ENCODE measurements at regions not wholly inside any gene's neighbourhood (a gene's known extent, or its start where the extent isn't known, plus 50 kb on each side); places are given as distances from the start of the nearest gene placed in this dataset.

DNA sequence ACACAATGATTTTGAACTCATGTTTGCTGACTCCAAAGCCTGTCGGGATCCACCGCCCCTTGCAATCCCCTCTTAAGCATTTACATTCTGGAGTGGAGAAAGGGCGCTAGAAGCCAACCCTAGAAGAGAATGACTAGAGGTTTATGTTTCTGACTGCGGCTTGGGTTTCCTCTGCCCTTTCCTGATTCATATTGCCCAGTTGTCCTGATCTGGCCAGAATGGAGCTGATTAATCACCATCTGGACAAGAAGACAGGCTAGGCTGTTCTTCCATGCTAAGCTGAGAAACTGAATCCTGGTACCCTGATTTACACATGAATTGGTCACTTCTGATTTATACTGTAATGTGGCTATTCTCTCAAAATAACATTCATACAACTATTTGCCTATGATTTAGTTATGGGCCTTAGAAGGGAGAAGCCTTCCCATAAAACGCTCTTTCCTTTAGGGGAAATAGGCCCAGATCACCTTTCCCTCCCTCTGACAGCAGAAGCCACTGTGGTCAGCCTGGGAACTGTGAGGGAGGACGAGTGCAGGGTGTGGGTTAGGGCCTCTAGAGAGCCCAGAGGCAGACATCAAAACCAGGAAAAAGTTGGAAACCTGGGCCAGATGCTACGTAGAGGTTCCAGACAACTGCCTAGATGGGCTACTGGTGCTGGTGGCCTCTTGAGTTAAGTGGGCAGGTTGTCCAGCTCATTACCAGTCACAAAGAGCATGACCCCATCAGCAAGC, 199.2 kb upstream of the PRDM1 start:
- Histone ChIP-seq H3K27ac (no peak overlapping the region), H3K4me3 (no peak overlapping the region), H3K36me3 (no peaks in the 10 kb centered on the region), H3K27me3 (no peaks in the 10 kb centered on the region), H3K4me1 (no peaks in the 10 kb centered on the region), H3K9me3 (no peaks in the 10 kb centered on the region)
- TF ChIP-seq, protein P1, sequence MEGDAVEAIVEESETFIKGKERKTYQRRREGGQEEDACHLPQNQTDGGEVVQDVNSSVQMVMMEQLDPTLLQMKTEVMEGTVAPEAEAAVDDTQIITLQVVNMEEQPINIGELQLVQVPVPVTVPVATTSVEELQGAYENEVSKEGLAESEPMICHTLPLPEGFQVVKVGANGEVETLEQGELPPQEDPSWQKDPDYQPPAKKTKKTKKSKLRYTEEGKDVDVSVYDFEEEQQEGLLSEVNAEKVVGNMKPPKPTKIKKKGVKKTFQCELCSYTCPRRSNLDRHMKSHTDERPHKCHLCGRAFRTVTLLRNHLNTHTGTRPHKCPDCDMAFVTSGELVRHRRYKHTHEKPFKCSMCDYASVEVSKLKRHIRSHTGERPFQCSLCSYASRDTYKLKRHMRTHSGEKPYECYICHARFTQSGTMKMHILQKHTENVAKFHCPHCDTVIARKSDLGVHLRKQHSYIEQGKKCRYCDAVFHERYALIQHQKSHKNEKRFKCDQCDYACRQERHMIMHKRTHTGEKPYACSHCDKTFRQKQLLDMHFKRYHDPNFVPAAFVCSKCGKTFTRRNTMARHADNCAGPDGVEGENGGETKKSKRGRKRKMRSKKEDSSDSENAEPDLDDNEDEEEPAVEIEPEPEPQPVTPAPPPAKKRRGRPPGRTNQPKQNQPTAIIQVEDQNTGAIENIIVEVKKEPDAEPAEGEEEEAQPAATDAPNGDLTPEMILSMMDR (IDR thresholded peaks at IDR 0.05): no peak
- TF ChIP-seq POLR2AphosphoS5 (IDR thresholded peaks at IDR 0.05) (no peak), EP300 (IDR thresholded peaks at IDR 0.05; ENCODE audit: low read depth) (no peak), POLR2A (IDR thresholded peaks at IDR 0.05) (no peak)
- in situ Hi-C loops (cut with MboI; ENCODE audit: low pct_ligation_motif_present in 1 of 4, low pct_unique_long_range_greater_than_20kb in 1 of 4, low sequenced_read_pairs in 3 of 4) (no loop called here), intact Hi-C loops (cut with DNase I; ENCODE audit: low total_unique reads) (no loop called here)
- no peak for DNase-seq
- WGBS, 2 donors (ENCODE audit: low coverage in 1 of 2): 93 to 100% methylated on average over 4 to 7 of the region's 7 CpGs

DNA sequence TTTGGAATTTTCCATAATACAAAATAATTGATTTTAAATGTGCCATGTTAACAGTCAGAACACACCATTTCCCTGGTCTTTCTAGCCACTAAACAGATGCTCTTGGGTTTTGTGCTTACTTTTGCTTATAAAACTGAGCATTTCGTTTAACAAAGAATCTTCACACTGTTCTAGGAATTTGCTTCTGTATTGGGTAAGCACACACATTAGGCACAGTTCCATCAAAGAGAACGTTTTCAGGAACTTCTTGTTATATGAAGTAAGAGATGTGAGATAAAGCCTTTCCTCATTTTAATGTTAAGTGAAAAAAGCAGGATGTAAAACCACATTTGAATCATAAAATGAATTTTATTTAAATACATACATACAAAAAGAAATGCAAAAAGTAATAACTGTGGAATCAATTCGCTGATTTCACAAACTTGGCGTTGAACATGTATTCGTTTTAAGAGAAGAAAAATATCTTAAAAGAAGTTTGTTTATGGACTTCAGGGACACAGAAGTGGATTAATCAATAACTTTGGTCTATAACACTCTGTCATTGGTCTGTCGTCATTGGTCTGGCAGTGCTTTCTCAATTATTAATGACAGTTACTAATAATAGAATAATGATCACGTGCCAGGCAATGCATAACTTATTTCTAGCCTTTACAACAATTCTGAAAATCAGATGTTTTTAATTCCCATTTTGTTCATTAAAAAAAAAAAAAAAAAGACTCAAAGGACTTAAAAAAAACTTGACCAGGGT, 199.9 kb upstream of the PRDM1 start:
- H3K36me3 ChIP-seq: no peaks in the 10 kb centered on the region
- TF ChIP-seq EP300 (IDR thresholded peaks at IDR 0.05; ENCODE audit: low read depth) (no peak), POLR2AphosphoS5 (IDR thresholded peaks at IDR 0.05) (no peak), POLR2A (IDR thresholded peaks at IDR 0.05) (no peak)
- TF ChIP-seq, protein P1 (IDR thresholded peaks at IDR 0.05): no peak
- intact Hi-C loops (cut with DNase I; ENCODE audit: low total_unique reads): no loop called here
- DNase-seq: no peak
- no peaks in the 10 kb centered on the region for H3K9me3 ChIP-seq
- no peak overlapping the region for H3K4me3 ChIP-seq
- in situ Hi-C loops (cut with MboI; ENCODE audit: low pct_ligation_motif_present in 1 of 4, low pct_unique_long_range_greater_than_20kb in 1 of 4, low sequenced_read_pairs in 3 of 4): no loop called here
- H3K27me3 ChIP-seq: no peaks in the 10 kb centered on the region
- WGBS, 2 donors (ENCODE audit: low coverage in 1 of 2): 58 to 61% methylated on average over 7 of the region's 7 CpGs
- no peak overlapping the region for H3K27ac ChIP-seq
- H3K4me1 ChIP-seq: no peaks in the 10 kb centered on the region

DNA sequence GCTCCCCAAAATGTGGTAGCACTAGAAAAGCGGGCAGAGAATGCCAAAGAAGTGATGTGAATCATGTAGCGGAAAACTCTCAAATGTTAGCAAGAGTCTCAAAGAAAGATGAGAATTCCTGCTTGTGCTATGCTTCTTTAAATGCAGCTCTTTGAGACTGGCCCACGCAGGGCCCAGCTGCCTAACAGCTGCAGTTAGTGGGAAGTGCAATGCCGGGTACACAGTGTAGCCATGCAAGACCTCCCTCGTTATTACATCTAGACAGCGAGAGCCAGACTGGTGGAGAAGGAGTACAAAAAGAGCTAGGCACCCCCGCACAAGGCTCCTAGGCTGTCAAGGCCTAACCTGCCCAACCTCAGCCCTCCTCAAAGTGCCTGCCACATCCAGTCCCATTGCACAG, 201.7 kb upstream of the PRDM1 start:
- no peak overlapping the region for H3K4me3 ChIP-seq
- intact Hi-C loops (cut with DNase I; ENCODE audit: low total_unique reads) (no loop called here), in situ Hi-C loops (cut with MboI; ENCODE audit: low pct_ligation_motif_present in 1 of 4, low pct_unique_long_range_greater_than_20kb in 1 of 4, low sequenced_read_pairs in 3 of 4) (no loop called here)
- H3K9me3 ChIP-seq: no peaks in the 10 kb centered on the region
- H3K27me3 ChIP-seq: no peaks in the 10 kb centered on the region
- H3K4me1 ChIP-seq: peaks cover 0 to 5% (median 0%) of the 10 kb centered on the region in 4 donors
- peak overlapping the region in 2 of 4 donors; percentile 9 to 29 for H3K27ac ChIP-seq
- H3K36me3 ChIP-seq: no peaks in the 10 kb centered on the region
- TF ChIP-seq POLR2AphosphoS5 (IDR thresholded peaks at IDR 0.05) (no peak), POLR2A (IDR thresholded peaks at IDR 0.05) (no peak), EP300 (IDR thresholded peaks at IDR 0.05; ENCODE audit: low read depth) (no peak)
- TF ChIP-seq, protein P1 (IDR thresholded peaks at IDR 0.05): no peak
- WGBS, 2 donors (ENCODE audit: low coverage in 1 of 2): 88 to 89% methylated on average over 2 to 7 of the region's 7 CpGs
- DNase-seq: no peak

DNA sequence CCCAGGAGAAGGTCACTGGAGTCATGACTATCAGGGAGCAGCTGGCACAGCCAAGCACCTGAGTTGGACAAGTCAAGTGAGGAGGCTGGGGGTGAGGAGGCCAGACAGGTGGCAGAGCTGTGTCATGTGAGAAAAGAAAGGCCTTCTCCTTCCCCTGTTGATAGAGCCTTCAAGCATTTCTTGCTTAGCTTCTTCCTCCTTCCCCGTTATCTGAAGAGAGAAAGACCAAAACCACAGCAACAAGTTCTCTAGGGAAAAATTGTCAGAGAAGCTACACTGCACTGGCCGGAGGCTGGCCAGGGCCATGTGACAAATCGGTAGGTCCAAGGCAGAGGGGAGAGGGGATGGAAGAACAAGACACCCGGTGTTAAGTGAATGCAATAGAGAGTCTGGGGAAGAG, 202.1 kb upstream of the PRDM1 start:
- in situ Hi-C loops (cut with MboI; ENCODE audit: low pct_ligation_motif_present in 1 of 4, low pct_unique_long_range_greater_than_20kb in 1 of 4, low sequenced_read_pairs in 3 of 4): no loop called here
- no peak for DNase-seq
- TF ChIP-seq, protein P1 (IDR thresholded peaks at IDR 0.05): no peak
- TF ChIP-seq POLR2A (IDR thresholded peaks at IDR 0.05): no peak
- no peak for TF ChIP-seq POLR2AphosphoS5 (IDR thresholded peaks at IDR 0.05)
- peaks cover 0 to 5% (median 0%) of the 10 kb centered on the region in 4 donors for H3K4me1 ChIP-seq
- no peaks in the 10 kb centered on the region for H3K36me3 ChIP-seq
- H3K9me3 ChIP-seq: no peaks in the 10 kb centered on the region
- no peaks in the 10 kb centered on the region for H3K27me3 ChIP-seq
- H3K4me3 ChIP-seq: no peak overlapping the region
- intact Hi-C loops (cut with DNase I; ENCODE audit: low total_unique reads): no loop called here
- peak overlapping the region in 2 of 4 donors; percentile 9 to 29 for H3K27ac ChIP-seq
- 70 to 79% methylated on average over 4 of the region's 4 CpGs for WGBS, 2 donors (ENCODE audit: low coverage in 1 of 2)

All from transverse colon (tissue), 4 donors.